ENCODE measurements at regions not wholly inside any gene's neighbourhood (a gene's known extent, or its start where the extent isn't known, plus 50 kb on each side); places are given as distances from the start of the nearest gene placed in this dataset.
"Not testable (repeated sequence)": the region's sequence is repeated elsewhere in the genome, so short reads cannot be mapped to it uniquely, and the experiment has no call there.

DNA sequence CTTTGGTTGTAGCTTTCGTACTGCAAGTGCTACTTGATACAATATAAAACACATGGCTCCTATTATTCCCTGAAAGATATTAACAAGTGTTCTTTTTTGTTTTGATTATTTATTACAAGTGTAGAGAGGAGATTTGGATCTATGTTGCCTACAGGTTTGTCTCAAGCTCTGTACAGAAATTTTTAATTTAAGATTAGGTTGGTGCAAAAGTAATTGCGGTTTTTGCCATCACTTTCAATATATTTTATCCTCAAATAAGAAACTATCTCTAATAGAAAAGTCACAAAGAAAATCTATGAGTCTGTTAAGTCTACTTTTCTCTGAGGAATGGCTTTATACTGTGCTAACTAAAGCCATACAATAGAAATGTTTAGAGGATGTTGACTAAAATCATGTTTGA, 1086.1 kb downstream of the GRM8 start:
- DNase-seq = no peak

- DNase-seq = no peak
Observed at GRCh38 chr7:126163647-126164046, 1089.1 kb downstream of the GRM8 start.

GRCh38 chr7:126157391-126157790, 1095.3 kb downstream of the GRM8 start:
- no peak for DNase-seq

DNA sequence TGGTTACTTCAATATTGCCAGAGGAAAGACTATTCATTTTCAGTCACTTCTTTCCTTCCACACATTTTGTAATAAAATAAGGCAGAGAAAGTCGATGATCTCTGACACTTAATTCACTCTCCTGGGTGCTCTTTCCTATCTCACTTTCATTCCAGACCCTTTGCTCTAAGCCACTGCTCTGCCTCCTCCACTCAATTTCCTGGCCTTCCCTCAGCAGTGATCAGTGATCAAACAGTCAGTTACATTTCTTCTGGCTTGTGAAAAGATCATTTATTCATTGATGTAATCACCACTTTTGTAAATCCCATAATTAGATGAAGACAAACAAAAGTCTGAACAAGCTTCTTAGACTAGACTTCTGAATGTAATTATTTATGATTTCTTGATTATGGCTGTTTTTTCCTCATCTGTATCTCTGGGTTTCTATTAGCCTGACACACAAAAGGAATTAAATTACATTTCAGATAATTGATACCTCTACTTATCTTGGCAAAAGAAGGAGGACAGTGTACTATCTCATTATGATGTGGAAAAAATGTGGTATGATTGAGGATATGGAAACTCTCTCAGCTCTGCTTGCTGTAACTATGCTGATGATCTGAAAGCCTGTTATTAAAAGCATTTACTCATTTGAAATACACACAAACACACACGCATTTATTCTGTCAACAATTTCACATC, 1102.3 kb downstream of the GRM8 start:
- DNase-seq = no peak

- no peak for DNase-seq
Observed at GRCh38 chr7:126140858-126141466, 1111.8 kb downstream of the GRM8 start.

GRCh38 chr7:126119981-126120380, 1132.8 kb downstream of the GRM8 start:
- DNase-seq = no peak

DNA sequence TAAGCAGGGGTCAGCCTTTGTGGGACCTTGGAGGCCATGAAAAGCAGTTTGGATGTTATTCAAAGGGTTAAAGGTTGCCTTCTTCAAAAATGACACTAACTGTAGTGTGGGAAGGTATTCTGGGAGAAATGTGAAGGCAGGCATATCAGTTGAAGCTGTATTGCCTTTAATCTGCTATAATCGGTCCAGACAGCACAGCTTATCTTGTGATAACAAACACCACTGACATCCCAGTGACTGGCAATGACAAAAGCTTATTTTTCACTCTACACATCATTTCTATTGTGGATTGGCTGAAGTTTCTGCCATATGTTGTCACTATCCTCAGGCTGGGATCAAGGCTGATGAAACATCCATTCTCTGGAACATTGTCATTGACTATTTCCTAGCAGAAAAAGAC, 1149.2 kb downstream of the GRM8 start:
- no peak for DNase-seq

DNA sequence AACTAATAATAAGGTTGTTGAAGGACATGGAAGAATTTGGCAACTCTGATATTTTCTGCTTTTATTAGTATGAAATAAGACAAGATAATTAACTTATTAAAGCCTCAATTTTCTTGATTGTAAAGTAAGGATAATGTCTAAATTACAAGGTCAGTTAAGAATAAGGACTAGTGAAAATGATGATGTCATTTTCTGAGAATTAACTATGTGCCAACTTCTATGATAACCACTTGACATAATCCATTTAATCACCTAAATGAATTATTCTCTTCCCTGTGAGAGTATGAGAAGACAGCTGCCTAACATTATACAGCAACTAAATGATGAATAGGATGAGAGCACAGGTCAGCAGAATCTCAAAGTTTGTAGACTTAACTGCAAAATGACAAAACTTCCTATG, 1153.4 kb upstream of the POT1 start:
- no peak for DNase-seq

DNA sequence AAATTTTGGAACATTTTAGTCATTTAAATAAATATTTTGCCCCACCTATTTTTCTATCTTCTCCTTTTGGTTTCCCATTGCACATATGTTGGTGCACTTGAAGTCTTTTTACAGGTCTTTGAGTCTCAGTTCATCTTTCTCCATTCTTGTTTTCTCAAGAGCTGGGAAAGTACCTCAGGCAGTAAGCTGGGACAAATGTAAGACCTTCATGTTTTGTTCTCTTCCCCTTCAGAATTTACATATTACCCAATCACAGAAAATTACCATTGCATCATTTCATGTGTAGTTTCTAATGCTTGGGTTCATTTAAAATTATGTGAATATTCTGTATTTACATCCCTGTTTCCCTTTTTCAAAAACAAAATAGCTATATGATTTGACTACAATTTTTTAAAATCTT, 1150.0 kb upstream of the POT1 start:
- DNase-seq = no peak

DNA sequence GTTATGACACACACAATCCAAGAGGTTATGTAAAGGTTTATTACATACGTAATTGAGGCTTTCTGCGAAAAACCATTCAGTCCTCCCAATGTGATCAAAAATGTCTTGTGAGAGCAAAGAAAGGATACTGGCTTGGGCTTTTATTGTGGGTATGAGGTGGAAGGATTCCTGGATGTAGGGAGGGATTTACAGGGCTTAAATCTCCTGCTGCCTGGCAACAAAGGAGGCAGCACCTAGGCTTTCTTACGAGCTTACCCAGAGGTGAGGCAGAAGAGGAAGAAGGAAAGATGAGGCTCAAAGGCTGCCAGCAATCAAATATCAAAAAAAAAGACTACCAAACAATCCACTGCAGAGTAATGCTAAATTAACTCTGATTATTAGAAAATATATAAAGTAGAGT, 1149.5 kb upstream of the POT1 start:
- DNase-seq = no peak

- DNase-seq = no peak
Observed at GRCh38 chr7:126065766-126066165, 1136.1 kb upstream of the POT1 start.

DNA sequence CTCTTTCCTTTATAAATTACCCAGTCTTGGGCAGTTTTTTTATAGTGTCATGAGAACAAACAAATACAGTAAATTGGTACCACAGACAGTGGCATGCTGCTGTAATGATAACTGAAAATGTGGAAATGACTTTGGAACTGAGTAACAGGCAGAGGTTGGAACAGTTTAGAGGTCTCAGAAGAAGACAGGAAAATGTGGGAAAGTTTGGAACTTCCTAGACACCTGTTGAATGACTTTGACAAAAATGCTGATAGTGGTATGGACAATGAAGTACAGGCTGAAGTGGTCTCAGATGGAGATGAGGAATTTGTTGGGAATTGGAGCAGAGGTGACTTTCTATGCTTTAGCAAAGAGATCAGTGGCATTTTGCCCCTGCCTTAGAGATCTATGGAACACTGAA, 1128.4 kb upstream of the POT1 start:
- no peak for DNase-seq

DNA sequence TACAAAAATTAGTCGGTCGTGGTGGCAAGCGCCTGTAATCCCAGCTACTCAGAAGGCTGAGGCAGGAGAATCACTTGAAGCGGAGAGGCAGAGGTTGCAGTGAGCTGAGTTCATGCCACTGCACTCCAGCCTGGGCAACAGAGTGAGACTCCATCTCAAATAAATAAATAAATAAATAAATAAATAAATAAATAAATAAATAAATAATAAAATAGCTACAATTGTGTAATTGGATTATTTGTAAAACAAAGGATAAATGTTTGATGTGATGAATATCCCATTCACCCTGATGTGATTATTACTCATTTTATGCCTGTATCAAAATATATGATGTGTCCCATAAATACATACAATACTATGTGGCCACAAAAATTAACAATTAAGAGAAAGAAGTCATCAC, 1127.0 kb upstream of the POT1 start:
- DNase-seq = not testable (repeated sequence)

- no peak for DNase-seq
Observed at GRCh38 chr7:126052229-126052628, 1122.6 kb upstream of the POT1 start.

- no peak for DNase-seq
Observed at GRCh38 chr7:126044662-126045061, 1115.0 kb upstream of the POT1 start.

DNA sequence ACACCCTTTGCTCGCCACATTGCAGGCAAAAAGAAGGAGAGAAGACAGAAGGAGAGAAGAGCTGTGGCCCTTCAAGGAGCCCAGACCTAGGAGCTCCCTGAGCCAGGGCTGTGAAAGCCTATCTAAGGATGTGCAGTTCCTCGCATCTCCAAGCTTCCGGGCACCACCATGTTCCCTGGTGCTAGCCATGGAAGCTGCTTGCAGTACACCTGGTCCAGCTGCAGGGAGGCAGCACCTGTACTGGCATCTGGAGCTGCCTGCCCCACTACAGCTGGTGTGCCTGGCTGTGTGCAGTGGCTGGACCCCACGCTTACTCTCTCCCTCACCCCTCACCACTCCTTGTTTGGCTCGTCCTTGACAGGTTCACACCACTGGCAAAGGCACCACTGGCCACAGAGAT, 1111.8 kb upstream of the POT1 start:
- DNase-seq = no peak

GRCh38 chr7:126040114-126041045, 1110.8 kb upstream of the POT1 start:
- no peak for DNase-seq

DNA sequence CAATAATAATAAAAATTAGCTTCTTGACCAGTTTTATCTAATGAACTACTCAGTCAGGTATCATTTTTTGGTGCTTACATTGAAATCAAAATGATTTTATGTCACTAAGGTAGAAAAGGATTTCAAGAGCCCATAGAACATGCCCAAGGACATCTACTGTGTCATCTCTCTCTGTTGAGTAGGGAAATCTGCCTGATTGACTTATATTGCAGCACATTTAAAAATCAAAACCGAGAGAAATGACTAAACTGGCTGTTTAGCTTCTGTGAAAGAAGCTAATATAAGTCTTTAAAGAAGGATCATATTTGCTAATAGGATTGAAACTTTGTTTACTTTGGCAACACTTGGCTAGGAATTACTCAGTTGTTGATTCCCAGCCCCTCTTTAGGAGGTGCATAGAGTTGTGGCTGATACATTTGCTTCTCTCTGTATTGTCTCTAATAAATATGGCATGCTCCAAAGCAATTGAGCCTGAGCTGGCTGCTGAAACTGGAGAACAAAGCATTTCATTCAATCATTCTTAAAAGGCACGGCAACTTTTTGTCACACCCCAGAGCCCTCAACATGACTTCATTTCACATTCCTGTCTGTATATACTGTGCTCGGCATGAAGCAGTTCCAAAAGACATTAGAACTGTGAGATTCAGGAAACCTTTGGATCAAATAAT, 1096.9 kb upstream of the POT1 start:
- no peak for DNase-seq

- DNase-seq = no peak
Observed at GRCh38 chr7:126022452-126022851, 1092.8 kb upstream of the POT1 start.

GRCh38 chr7:126016722-126017121, 1087.1 kb upstream of the POT1 start:
- DNase-seq = no peak

- no peak for DNase-seq
Observed at GRCh38 chr7:126005064-126005463, 1075.4 kb upstream of the POT1 start.

GRCh38 chr7:126001349-126001748, 1071.7 kb upstream of the POT1 start:
- DNase-seq = no peak

GRCh38 chr7:125984795-125985194, 1055.2 kb upstream of the POT1 start:
- no peak for DNase-seq

Data from NCI-H2029 treated with DMSO at 0.1 percent for 48 hours (cell line).